IMR-90 (cell line): ENCODE measurements at regions not wholly inside any gene's neighbourhood (a gene's known extent, or its start where the extent isn't known, plus 50 kb on each side); places are given as distances from the start of the nearest gene placed in this dataset.

Experiments
- ATAC-seq: fragments of 200-7000 bp; cut with Tn5 transposase; 2 replicates; pipeline ENCODE4 v1.9.1; 2020; ENCODE audit warnings: low read depth, mild to moderate bottlenecking, moderate library complexity
- BruUV-seq: library from RNA; stranded (reverse); fragments of 400-500 nt; replicated peaks from 2 replicates; lab custom pipeline; 2021; lab: Mats Ljungman, UMichigan
- CTCF ChIA-PET: fragments of 300-600 bp; formaldehyde crosslinking; extraction: SDS; loops from one replicate; lab custom pipeline; 2021; ENCODE audit warnings: antibody characterized with exemption; lab: Yijun Ruan, JAX
- POLR2A ChIA-PET: fragments of 300-600 bp; sonication (Branson Sonifier 250); formaldehyde crosslinking; loops from one replicate; lab custom pipeline; 2022; ENCODE audit warnings: antibody characterized with exemption; ENCODE audit not compliant: unreplicated experiment; lab: Charles Lee
- DNase-seq: peaks from one replicate; pipeline ENCODE4 v3.0.0; 2013
- H2AFZ ChIP-seq: replicated peaks from 2 replicates; pipeline ENCODE3; 2013; ENCODE audit warnings: low read length, mild to moderate bottlenecking; ENCODE audit not compliant: poor library complexity
- H2AK5ac ChIP-seq: 2 replicates; pipeline ENCODE4 v1.6.1; 2013; ENCODE audit warnings: low read depth, low read length, inconsistent platforms
- H2AK9ac ChIP-seq: replicated peaks from 2 replicates; pipeline ENCODE3; 2013; ENCODE audit warnings: mild to moderate bottlenecking, low read depth, low read length, moderate library complexity; ENCODE audit not compliant: poor library complexity
- H2BK120ac ChIP-seq: 2 replicates; pipeline ENCODE4 v1.6.1; 2013; ENCODE audit warnings: low read depth, low read length, inconsistent platforms
- H2BK15ac ChIP-seq: 3 replicates; pipeline ENCODE4 v1.6.1; 2013; ENCODE audit warnings: low read depth, low read length, inconsistent platforms
- H2BK20ac ChIP-seq: 2 replicates; pipeline ENCODE4 v1.6.1; 2013; ENCODE audit warnings: low read depth, mild to moderate bottlenecking, inconsistent platforms, low read length, moderate library complexity
- H2BK5ac ChIP-seq: 2 replicates; pipeline ENCODE4 v1.6.1; 2013; ENCODE audit warnings: mild to moderate bottlenecking, low read depth, low read length, inconsistent platforms; ENCODE audit not compliant: poor library complexity, severe bottlenecking
- H3K14ac ChIP-seq: replicated peaks from 2 replicates; pipeline ENCODE4 v1.6.1; 2013; ENCODE audit warnings: low read depth, low read length, inconsistent platforms
- H3K18ac ChIP-seq: 2 replicates; pipeline ENCODE4 v1.6.1; 2013; ENCODE audit warnings: low read depth, low read length, control low read depth
- H3K23ac ChIP-seq: 2 replicates; pipeline ENCODE4 v1.6.1; 2013; ENCODE audit warnings: low read depth, low read length, inconsistent platforms
- H3K27ac ChIP-seq: 2 replicates; pipeline ENCODE4 v1.5.1; 2013; ENCODE audit warnings: mild to moderate bottlenecking, control low read depth, low read length; ENCODE audit not compliant: insufficient read depth
- H3K27me3 ChIP-seq: 2 replicates; pipeline ENCODE4 v1.6.1; 2013; ENCODE audit warnings: low read length; ENCODE audit not compliant: control insufficient read depth, insufficient read depth
- H3K36me3 ChIP-seq: 2 replicates; pipeline ENCODE4 v1.6.1; 2013; ENCODE audit warnings: low read length, mixed read lengths; ENCODE audit not compliant: control insufficient read depth, insufficient read depth
- H3K4ac ChIP-seq: 2 replicates; pipeline ENCODE4 v1.6.1; 2013; ENCODE audit warnings: low read depth, low read length, inconsistent platforms
- H3K4me1 ChIP-seq: 2 replicates; pipeline ENCODE4 v1.6.1; 2013; ENCODE audit warnings: low read length, mixed read lengths; ENCODE audit not compliant: control insufficient read depth, insufficient read depth
- H3K4me2 ChIP-seq: 2 replicates; pipeline ENCODE4 v1.6.1; 2013; ENCODE audit warnings: low read depth, mild to moderate bottlenecking, control low read depth, low read length, moderate library complexity
- H3K4me3 ChIP-seq: 2 replicates; pipeline ENCODE4 v1.5.1; 2013; ENCODE audit warnings: low read depth, mild to moderate bottlenecking, control low read depth, low read length, moderate library complexity; ENCODE audit not compliant: insufficient read depth
- H3K56ac ChIP-seq: 2 replicates; pipeline ENCODE4 v1.6.1; 2013; ENCODE audit warnings: low read length, inconsistent platforms; ENCODE audit not compliant: insufficient read depth; ENCODE audit errors: extremely low read depth
- H3K79me1 ChIP-seq, 2 experiments: 2 replicates each; pipeline ENCODE4 v1.6.1; 2013; ENCODE audit warnings: low read length in 2 of 2, inconsistent platforms in 1 of 2, low read depth in 1 of 2
- H3K9ac ChIP-seq: 2 replicates; pipeline ENCODE4 v1.6.1; 2013; ENCODE audit warnings: low read depth, low read length, control low read depth
- H3K9me1 ChIP-seq: 2 replicates; pipeline ENCODE4 v1.6.1; 2013; ENCODE audit warnings: low read length, inconsistent platforms; ENCODE audit not compliant: insufficient read depth
- H3K9me3 ChIP-seq: 2 replicates; pipeline ENCODE4 v1.6.1; 2013; ENCODE audit warnings: low read length; ENCODE audit not compliant: control insufficient read depth, insufficient read depth
- H4K20me1 ChIP-seq: 2 replicates; pipeline ENCODE4 v1.6.1; 2013; ENCODE audit warnings: low read length, inconsistent platforms; ENCODE audit not compliant: insufficient read depth
- H4K5ac ChIP-seq: 2 replicates; pipeline ENCODE4 v1.6.1; 2013; ENCODE audit warnings: mild to moderate bottlenecking, low read depth, low read length, control low read depth
- H4K8ac ChIP-seq, 2 experiments: 2 replicates each; pipeline ENCODE4 v1.6.1; 2013; ENCODE audit warnings: low read depth in 2 of 2, low read length in 2 of 2, control low read depth in 1 of 2, inconsistent platforms in 1 of 2
- H4K91ac ChIP-seq: 2 replicates; pipeline ENCODE4 v1.6.1; 2013; ENCODE audit warnings: low read depth, low read length, inconsistent platforms; ENCODE audit not compliant: insufficient read depth
- RCOR1 ChIP-seq: IDR thresholded peaks from 2 replicates; pipeline ENCODE4 v1.6.1; 2012; ENCODE audit warnings: mild to moderate bottlenecking, low read length, improper control_type of control experiment; ENCODE audit not compliant: insufficient replicate concordance
- RFX5 ChIP-seq: IDR thresholded peaks from 2 replicates; pipeline ENCODE4 v1.8.0; 2012; ENCODE audit warnings: low read depth, mild to moderate bottlenecking, low read length, moderate library complexity
- SMC3 ChIP-seq: fragments of 150-350 bp; IDR thresholded peaks from 2 replicates; pipeline ENCODE4 v1.6.1; 2016; ENCODE audit warnings: low read depth, mild to moderate bottlenecking, antibody characterized with exemption, low read length, moderate library complexity
- WGBS, 2 experiments: methylation state at CpG; one replicate each; pipeline versions ENCODE4 v1.1.5 to v1.1.7; 2013; ENCODE audit warnings: missing lambda C conversion rate in 2 of 2; ENCODE audit not compliant: insufficient read length in 1 of 2; ENCODE audit errors: extremely low coverage in 2 of 2; 5-methylcytosine and 5-hydroxymethylcytosine counted together
- dilution Hi-C: fragments of 300-500 bp; cut with HindIII; formaldehyde crosslinking; loops from one replicate; pipeline ENCODE4 v1.14.3; 2018; ENCODE audit warnings: low sequenced_read_pairs; ENCODE audit not compliant: unreplicated experiment
- in situ Hi-C: fragments of 300-500 bp; cut with MboI; formaldehyde crosslinking; loops from 3 replicates; pipeline ENCODE4 v1.14.3; 2019; ENCODE audit warnings: low sequenced_read_pairs, inconsistent platforms, mixed read lengths
- intact Hi-C: fragments of 100-400 bp; cut with micrococcal nuclease; formaldehyde crosslinking; loops from 2 replicates; pipeline ENCODE4 v1.10.0; 2022
- TF ChIP-seq, protein P1 (sequence below): conservative IDR thresholded peaks from 2 replicates; pipeline ENCODE4 v1.5.1; 2012; ENCODE audit warnings: mild to moderate bottlenecking, low read depth, low read length, improper control_type of control experiment

DNA sequence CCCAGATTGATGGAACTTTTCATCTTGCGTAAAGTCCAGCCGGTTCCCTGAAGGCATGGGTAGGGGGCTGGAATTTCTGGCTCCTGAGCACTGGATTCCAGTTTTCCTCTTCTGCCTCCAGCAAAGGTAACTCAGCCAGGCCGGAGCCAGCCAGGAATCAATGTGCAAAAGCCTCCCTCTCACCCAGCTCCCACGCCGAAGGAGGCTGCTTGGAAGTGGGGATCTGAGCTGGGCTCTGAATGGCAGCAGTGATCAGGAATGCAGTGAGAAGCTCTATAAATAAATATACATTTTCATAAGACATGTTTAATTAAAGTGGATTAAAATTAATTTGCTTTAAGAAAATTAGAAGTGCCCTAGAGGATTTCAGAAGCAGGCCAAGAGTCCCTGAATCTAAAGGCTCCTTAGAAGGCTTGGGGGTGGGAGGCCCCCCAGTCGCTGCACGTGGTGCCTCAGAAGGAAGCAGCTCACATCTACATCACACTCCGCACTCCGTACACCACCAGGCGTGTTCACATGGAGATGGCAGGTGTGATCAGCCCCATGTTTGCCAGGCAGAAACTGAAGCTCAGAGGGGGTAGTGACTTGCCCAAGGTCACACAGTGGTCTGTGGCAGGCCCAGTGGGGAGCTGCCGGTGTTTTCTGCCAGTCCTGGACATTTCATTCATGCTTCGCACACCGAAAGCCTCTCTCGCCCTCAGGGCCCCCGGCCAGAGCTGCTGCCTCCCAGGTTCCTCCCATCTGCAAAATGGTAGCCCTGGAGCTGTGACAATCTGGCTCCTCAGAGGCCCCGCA, 148.6 kb upstream of the LINGO1 start:
- Histone ChIP-seq H2BK120ac (no peak overlapping the region), H3K56ac (no peak overlapping the region), H3K36me3 (no peaks in the 10 kb centered on the region), H3K23ac (no peak overlapping the region), H3K4ac (no peak overlapping the region), H3K18ac (no peak overlapping the region), H2BK20ac (no peak overlapping the region), H3K79me1 (no peaks in the 10 kb centered on the region), H4K91ac (no peak overlapping the region), H2AK5ac (no peak overlapping the region), H2AK9ac (no peak overlapping the region), H4K8ac (no peak overlapping the region), H3K4me3 (no peak overlapping the region), H3K4me1 (no peaks in the 10 kb centered on the region), H2BK15ac (no peak overlapping the region), H3K9me1 (no peaks in the 10 kb centered on the region), H3K9ac (no peak overlapping the region), H4K5ac (no peak overlapping the region), H2BK5ac (no peak overlapping the region), H4K20me1 (no peaks in the 10 kb centered on the region), H3K9me3 (peaks cover 4% of the 10 kb centered on the region; the same call in 1 of the 2 replicates), H3K14ac (no peak overlapping the region), H3K27me3 (peaks cover 20% of the 10 kb centered on the region; the same call in 1 of the 2 replicates), H3K4me2 (no peak overlapping the region), H3K27ac (no peak overlapping the region), H2AFZ (no peak overlapping the region)
- no TSS peak for BruUV-seq
- ATAC-seq, result no peak
- ChIA-PET CTCF (no interaction called here), POLR2A (no interaction called here)
- intact Hi-C loops (no loop called here), dilution Hi-C loops (no loop called here), in situ Hi-C loops (no loop called here)
- DNase-seq, result no peak
- WGBS, 2 experiments, result 29% methylated on average over 1 of the region's 16 CpGs; no CpG with 5 or more reads in 1 of the 2 experiments
- TF ChIP-seq RCOR1, result no peak
- TF ChIP-seq RFX5, result no peak
- TF ChIP-seq, protein P1, sequence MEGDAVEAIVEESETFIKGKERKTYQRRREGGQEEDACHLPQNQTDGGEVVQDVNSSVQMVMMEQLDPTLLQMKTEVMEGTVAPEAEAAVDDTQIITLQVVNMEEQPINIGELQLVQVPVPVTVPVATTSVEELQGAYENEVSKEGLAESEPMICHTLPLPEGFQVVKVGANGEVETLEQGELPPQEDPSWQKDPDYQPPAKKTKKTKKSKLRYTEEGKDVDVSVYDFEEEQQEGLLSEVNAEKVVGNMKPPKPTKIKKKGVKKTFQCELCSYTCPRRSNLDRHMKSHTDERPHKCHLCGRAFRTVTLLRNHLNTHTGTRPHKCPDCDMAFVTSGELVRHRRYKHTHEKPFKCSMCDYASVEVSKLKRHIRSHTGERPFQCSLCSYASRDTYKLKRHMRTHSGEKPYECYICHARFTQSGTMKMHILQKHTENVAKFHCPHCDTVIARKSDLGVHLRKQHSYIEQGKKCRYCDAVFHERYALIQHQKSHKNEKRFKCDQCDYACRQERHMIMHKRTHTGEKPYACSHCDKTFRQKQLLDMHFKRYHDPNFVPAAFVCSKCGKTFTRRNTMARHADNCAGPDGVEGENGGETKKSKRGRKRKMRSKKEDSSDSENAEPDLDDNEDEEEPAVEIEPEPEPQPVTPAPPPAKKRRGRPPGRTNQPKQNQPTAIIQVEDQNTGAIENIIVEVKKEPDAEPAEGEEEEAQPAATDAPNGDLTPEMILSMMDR, result no peak
- no peak for TF ChIP-seq SMC3
